ENCODE measurements at regions not wholly inside any gene's neighbourhood (a gene's known extent, or its start where the extent isn't known, plus 50 kb on each side); places are given as distances from the start of the nearest gene placed in this dataset.
"Not testable (repeated sequence)": the region's sequence is repeated elsewhere in the genome, so short reads cannot be mapped to it uniquely, and the experiment has no call there.

- Mint-ChIP-seq H3K4me1 (no peaks in the 10 kb centered on the region), H3K36me3 (peaks cover 1% of the 10 kb centered on the region), H3K4me3 (no peak overlapping the region), H3K9me3 (peaks cover 0 to 5% (median 0%) of the 10 kb centered on the region in 3 donors), H3K27me3 (no peaks in the 10 kb centered on the region), H3K27ac (no peak overlapping the region)
Observed at GRCh38 chr1:173315296-173315695, 108.2 kb upstream of the TNFSF4 start.

GRCh38 chr1:173318788-173319187 is 111.7 kb upstream of the TNFSF4 start:
- Mint-ChIP-seq H3K27me3 (no peaks in the 10 kb centered on the region), H3K9me3 (peaks cover 0 to 6% (median 4%) of the 10 kb centered on the region in 3 donors), H3K4me3 (no peak overlapping the region), H3K4me1 (peaks cover 0 to 5% (median 0%) of the 10 kb centered on the region in 3 donors), H3K36me3 (peaks cover 10% of the 10 kb centered on the region), H3K27ac (no peak overlapping the region)

- not testable (repeated sequence) for H3K27ac Mint-ChIP-seq, H3K27me3 Mint-ChIP-seq, H3K4me3 Mint-ChIP-seq, H3K9me3 Mint-ChIP-seq, H3K4me1 Mint-ChIP-seq
- peaks cover 11% of the 10 kb centered on the region for H3K36me3 Mint-ChIP-seq
Observed at GRCh38 chr1:173324352-173324751, 117.2 kb upstream of the TNFSF4 start.

- not testable (repeated sequence) for H3K36me3 Mint-ChIP-seq
Observed at GRCh38 chr1:173327987-173328386, 120.9 kb upstream of the TNFSF4 start.

GRCh38 chr1:173328961-173329360 is 121.8 kb upstream of the TNFSF4 start:
- Mint-ChIP-seq H3K27ac (no peak overlapping the region), H3K4me3 (no peak overlapping the region), H3K27me3 (no peaks in the 10 kb centered on the region)

More at GRCh38 chr1:173327987-173328386, 120.9 kb upstream of the TNFSF4 start:
- H3K27me3 Mint-ChIP-seq, H3K27ac Mint-ChIP-seq, H3K9me3 Mint-ChIP-seq, H3K4me3 Mint-ChIP-seq: not testable (repeated sequence)
- H3K4me1 Mint-ChIP-seq = peaks cover 15 to 25% (median 17%) of the 10 kb centered on the region in 3 donors

GRCh38 chr1:173329726-173330125 is 122.6 kb upstream of the TNFSF4 start:
- Mint-ChIP-seq H3K4me1 (peaks cover 15 to 25% (median 17%) of the 10 kb centered on the region in 3 donors), H3K9me3 (no peaks in the 10 kb centered on the region), H3K4me3 (no peak overlapping the region), H3K36me3 (no peaks in the 10 kb centered on the region), H3K27me3 (no peaks in the 10 kb centered on the region), H3K27ac (no peak overlapping the region)

More at GRCh38 chr1:173328961-173329360, 121.8 kb upstream of the TNFSF4 start:
- Mint-ChIP-seq H3K4me1 (peaks cover 15 to 25% (median 17%) of the 10 kb centered on the region in 3 donors), H3K9me3 (no peaks in the 10 kb centered on the region), H3K36me3 (peaks cover 1% of the 10 kb centered on the region)

- Mint-ChIP-seq H3K27me3 (no peaks in the 10 kb centered on the region), H3K36me3 (no peaks in the 10 kb centered on the region), H3K9me3 (no peaks in the 10 kb centered on the region), H3K4me3 (peak overlapping the region in 3 of 4 donors; percentile 13 to 59 (median 39)), H3K27ac (no peak overlapping the region), H3K4me1 (peaks cover 15 to 25% (median 21%) of the 10 kb centered on the region in 3 donors)
Observed at GRCh38 chr1:173330149-173330951, 123.2 kb upstream of the TNFSF4 start.

GRCh38 chr1:173330952-173331548 is 123.9 kb upstream of the TNFSF4 start:
- not testable (repeated sequence) for H3K36me3 Mint-ChIP-seq, H3K27me3 Mint-ChIP-seq, H3K9me3 Mint-ChIP-seq
- Mint-ChIP-seq H3K4me3 (peak overlapping the region; percentile 13 to 72 (median 49)), H3K27ac (peak overlapping the region; percentile 29 to 71 (median 54)), H3K4me1 (peaks cover 15 to 25% (median 21%) of the 10 kb centered on the region in 3 donors)

GRCh38 chr1:173332026-173332425 is 124.9 kb upstream of the TNFSF4 start:
- peak overlapping the region; percentile 29 to 73 (median 69) for H3K27ac Mint-ChIP-seq
- no peaks in the 10 kb centered on the region for H3K27me3 Mint-ChIP-seq
- H3K9me3 Mint-ChIP-seq = no peaks in the 10 kb centered on the region
- H3K36me3 Mint-ChIP-seq = no peaks in the 10 kb centered on the region
- peaks cover 15 to 25% (median 21%) of the 10 kb centered on the region in 3 donors for H3K4me1 Mint-ChIP-seq
- peak overlapping the region in 1 of 4 donors; percentile 13 for H3K4me3 Mint-ChIP-seq

- Mint-ChIP-seq H3K4me1 (peaks cover 15 to 25% (median 21%) of the 10 kb centered on the region in 3 donors), H3K27me3 (no peaks in the 10 kb centered on the region), H3K4me3 (no peak overlapping the region), H3K36me3 (peaks cover 2% of the 10 kb centered on the region), H3K27ac (no peak overlapping the region), H3K9me3 (no peaks in the 10 kb centered on the region)
Observed at GRCh38 chr1:173333581-173333980, 126.5 kb upstream of the TNFSF4 start.

- Mint-ChIP-seq H3K9me3 (no peaks in the 10 kb centered on the region), H3K27ac (no peak overlapping the region), H3K36me3 (peaks cover 6% of the 10 kb centered on the region), H3K27me3 (no peaks in the 10 kb centered on the region), H3K4me1 (peaks cover 3 to 9% (median 3%) of the 10 kb centered on the region in 3 donors), H3K4me3 (no peak overlapping the region)
Observed at GRCh38 chr1:173337126-173337525, 130.0 kb upstream of the TNFSF4 start.

GRCh38 chr1:173341307-173341706 is 134.2 kb upstream of the TNFSF4 start:
- H3K36me3 Mint-ChIP-seq = peaks cover 7% of the 10 kb centered on the region
- no peak overlapping the region for H3K27ac Mint-ChIP-seq
- H3K4me3 Mint-ChIP-seq = no peak overlapping the region
- no peaks in the 10 kb centered on the region for H3K4me1 Mint-ChIP-seq
- peaks cover 0 to 2% (median 0%) of the 10 kb centered on the region in 3 donors for H3K9me3 Mint-ChIP-seq
- H3K27me3 Mint-ChIP-seq = no peaks in the 10 kb centered on the region

GRCh38 chr1:173341971-173342370 is 134.8 kb upstream of the TNFSF4 start:
- no peak overlapping the region for H3K27ac Mint-ChIP-seq
- H3K27me3 Mint-ChIP-seq = no peaks in the 10 kb centered on the region
- no peaks in the 10 kb centered on the region for H3K4me1 Mint-ChIP-seq
- H3K9me3 Mint-ChIP-seq = peaks cover 0 to 2% (median 0%) of the 10 kb centered on the region in 3 donors
- no peak overlapping the region for H3K4me3 Mint-ChIP-seq
- peaks cover 9% of the 10 kb centered on the region for H3K36me3 Mint-ChIP-seq

GRCh38 chr1:173342736-173343135 is 134.4 kb upstream of the PRDX6 start:
- no peaks in the 10 kb centered on the region for H3K4me1 Mint-ChIP-seq
- H3K36me3 Mint-ChIP-seq = peaks cover 7% of the 10 kb centered on the region
- H3K9me3 Mint-ChIP-seq = peaks cover 0 to 2% (median 0%) of the 10 kb centered on the region in 3 donors
- H3K27me3 Mint-ChIP-seq = no peaks in the 10 kb centered on the region
- no peak overlapping the region for H3K4me3 Mint-ChIP-seq
- H3K27ac Mint-ChIP-seq = no peak overlapping the region

GRCh38 chr1:173344034-173344743 is 132.9 kb upstream of the PRDX6 start:
- H3K9me3 Mint-ChIP-seq = peaks cover 0 to 4% (median 2%) of the 10 kb centered on the region in 3 donors
- no peak overlapping the region for H3K4me3 Mint-ChIP-seq
- no peak overlapping the region for H3K27ac Mint-ChIP-seq
- H3K4me1 Mint-ChIP-seq = no peaks in the 10 kb centered on the region
- no peaks in the 10 kb centered on the region for H3K27me3 Mint-ChIP-seq
- peaks cover 7% of the 10 kb centered on the region for H3K36me3 Mint-ChIP-seq
